ENCODE measurements at regions not wholly inside any gene's neighbourhood (a gene's known extent, or its start where the extent isn't known, plus 50 kb on each side); places are given as distances from the start of the nearest gene placed in this dataset.
A peak's percentile ranks its signal among the peaks of the same experiment; 100 is the strongest.
"Not testable (repeated sequence)": the region's sequence is repeated elsewhere in the genome, so short reads cannot be mapped to it uniquely, and the experiment has no call there.

GRCh38 chr2:215828528-215829184 lies 184.7 kb downstream of the MREG start:
- Histone ChIP-seq H3K9me3 (ENCODE audit: severe bottlenecking) (no peaks in the 10 kb centered on the region), H3K27me3 (ENCODE audit: insufficient read depth, poor library complexity, severe bottlenecking) (no peaks in the 10 kb centered on the region), H3K4me1 (ENCODE audit: insufficient read depth, poor library complexity, severe bottlenecking) (peaks cover 19% of the 10 kb centered on the region), H3K4me3 (ENCODE audit: severe bottlenecking) (no peak overlapping the region), H3K27ac (ENCODE audit: poor library complexity, severe bottlenecking) (no peak overlapping the region), H3K36me3 (ENCODE audit: low read depth) (no peaks in the 10 kb centered on the region)
- peak; percentile 67 for ATAC-seq (ENCODE audit: low read depth)
- DNase-seq (ENCODE audit: low spot score): no peak
- peak; percentile 70 for TF ChIP-seq CTCF (IDR thresholded peaks at IDR 0.05; ENCODE audit: poor library complexity, severe bottlenecking)

GRCh38 chr2:215826838-215827441 lies 186.4 kb downstream of the MREG start:
- peak; percentile 37; the same call in 1 of the 3 replicates for ATAC-seq (ENCODE audit: low read depth)
- TF ChIP-seq CTCF (IDR thresholded peaks at IDR 0.05; ENCODE audit: poor library complexity, severe bottlenecking): peak; percentile 14
- Histone ChIP-seq H3K4me3 (ENCODE audit: severe bottlenecking) (no peak overlapping the region), H3K27me3 (ENCODE audit: insufficient read depth, poor library complexity, severe bottlenecking) (no peaks in the 10 kb centered on the region), H3K4me1 (ENCODE audit: insufficient read depth, poor library complexity, severe bottlenecking) (peaks cover 14% of the 10 kb centered on the region), H3K36me3 (ENCODE audit: low read depth) (no peaks in the 10 kb centered on the region), H3K9me3 (ENCODE audit: severe bottlenecking) (no peaks in the 10 kb centered on the region), H3K27ac (ENCODE audit: poor library complexity, severe bottlenecking) (peak overlapping the region; percentile 37)
- DNase-seq (ENCODE audit: low spot score): no peak

GRCh38 chr2:215826376-215826775 lies 187.0 kb downstream of the MREG start:
- Histone ChIP-seq H3K4me1 (ENCODE audit: insufficient read depth, poor library complexity, severe bottlenecking) (peaks cover 14% of the 10 kb centered on the region), H3K27ac (ENCODE audit: poor library complexity, severe bottlenecking) (peak overlapping the region; percentile 37), H3K9me3 (ENCODE audit: severe bottlenecking) (no peaks in the 10 kb centered on the region), H3K27me3 (ENCODE audit: insufficient read depth, poor library complexity, severe bottlenecking) (no peaks in the 10 kb centered on the region), H3K36me3 (ENCODE audit: low read depth) (no peaks in the 10 kb centered on the region), H3K4me3 (ENCODE audit: severe bottlenecking) (no peak overlapping the region)
- ATAC-seq (ENCODE audit: low read depth): no peak
- DNase-seq (ENCODE audit: low spot score): no peak
- TF ChIP-seq CTCF (IDR thresholded peaks at IDR 0.05; ENCODE audit: poor library complexity, severe bottlenecking): no peak

- Histone ChIP-seq H3K4me1 (ENCODE audit: insufficient read depth, poor library complexity, severe bottlenecking) (peaks cover 14% of the 10 kb centered on the region), H3K27me3 (ENCODE audit: insufficient read depth, poor library complexity, severe bottlenecking) (no peaks in the 10 kb centered on the region), H3K9me3 (ENCODE audit: severe bottlenecking) (no peaks in the 10 kb centered on the region), H3K4me3 (ENCODE audit: severe bottlenecking) (no peak overlapping the region), H3K36me3 (ENCODE audit: low read depth) (no peaks in the 10 kb centered on the region), H3K27ac (ENCODE audit: poor library complexity, severe bottlenecking) (no peak overlapping the region)
- ATAC-seq (ENCODE audit: low read depth) (no peak), DNase-seq (ENCODE audit: low spot score) (no peak)
- no peak for TF ChIP-seq CTCF (IDR thresholded peaks at IDR 0.05; ENCODE audit: poor library complexity, severe bottlenecking)
These were observed 187.6 kb downstream of the MREG start for GRCh38 chr2:215825707-215826106.

GRCh38 chr2:215821298-215821697 lies 192.1 kb downstream of the MREG start:
- not testable (repeated sequence) for H3K4me3 ChIP-seq (ENCODE audit: severe bottlenecking); H3K4me1 ChIP-seq (ENCODE audit: insufficient read depth, poor library complexity, severe bottlenecking); DNase-seq (ENCODE audit: low spot score); H3K36me3 ChIP-seq (ENCODE audit: low read depth); H3K27ac ChIP-seq (ENCODE audit: poor library complexity, severe bottlenecking); H3K27me3 ChIP-seq (ENCODE audit: insufficient read depth, poor library complexity, severe bottlenecking); H3K9me3 ChIP-seq (ENCODE audit: severe bottlenecking); ATAC-seq (ENCODE audit: low read depth)

GRCh38 chr2:215819713-215820112 lies 193.6 kb downstream of the MREG start:
- H3K36me3 ChIP-seq (ENCODE audit: low read depth); H3K4me1 ChIP-seq (ENCODE audit: insufficient read depth, poor library complexity, severe bottlenecking); H3K9me3 ChIP-seq (ENCODE audit: severe bottlenecking); H3K4me3 ChIP-seq (ENCODE audit: severe bottlenecking); H3K27me3 ChIP-seq (ENCODE audit: insufficient read depth, poor library complexity, severe bottlenecking); ATAC-seq (ENCODE audit: low read depth); DNase-seq (ENCODE audit: low spot score); H3K27ac ChIP-seq (ENCODE audit: poor library complexity, severe bottlenecking): not testable (repeated sequence)

Measured in RWPE2 (cell line).